Ascending aorta (tissue), 2 donors: ENCODE measurements at regions not wholly inside any gene's neighbourhood (a gene's known extent, or its start where the extent isn't known, plus 50 kb on each side); places are given as distances from the start of the nearest gene placed in this dataset.

Experiments used
- DNase-seq, 2 donors: peaks; one replicate each; pipeline ENCODE4 v3.0.0-alpha.2; 2019; ENCODE audit warnings: low spot score in 2 of 2
- H3K27ac ChIP-seq, 2 donors: fragments of 200-600 bp; sonication (generic); one replicate each; pipeline ENCODE4 v1.5.1; 2016 to 2017; ENCODE audit warnings: mild to moderate bottlenecking in 1 of 2
- H3K27me3 ChIP-seq: fragments of 200-600 bp; sonication (generic); one replicate; pipeline ENCODE4 v1.5.1; 2017
- H3K36me3 ChIP-seq, 2 donors: fragments of 200-600 bp; sonication (generic); one replicate each; pipeline ENCODE4 v1.5.1; 2016
- H3K4me1 ChIP-seq, 2 donors: fragments of 200-600 bp; sonication (generic); one replicate each; pipeline ENCODE4 v1.5.1; 2016 to 2017; ENCODE audit warnings: mild to moderate bottlenecking in 1 of 2
- H3K4me3 ChIP-seq, 2 donors: fragments of 200-600 bp; sonication (generic); one replicate each; pipeline ENCODE4 v1.5.1; 2016 to 2017; ENCODE audit warnings: mild to moderate bottlenecking in 1 of 2
- H3K9me3 ChIP-seq, 2 donors: fragments of 200-600 bp; sonication (generic); one replicate each; pipeline ENCODE4 v1.5.1; 2016
- CTCF ChIP-seq, 3 experiments: fragments of 200-600 bp in 2 of 3; fragments of 450-650 bp in 1 of 3; sonication (generic) in 2 of 3; IDR thresholded peaks; one replicate each; pipeline ENCODE4 v1.5.1; 2016 to 2019; ENCODE audit warnings: antibody characterized with exemption in 3 of 3, mild to moderate bottlenecking in 1 of 3, moderate library complexity in 1 of 3
- intact Hi-C: fragments of 100-400 bp; cut with DNase I; formaldehyde crosslinking; loops from one replicate; pipeline ENCODE4 v1.15.1; 2023

GRCh38 chr13:87198371-87198770, 472.8 kb upstream of the SLITRK5 start:
- H3K27me3 ChIP-seq: no peaks in the 10 kb centered on the region
- no peaks in the 10 kb centered on the region for H3K36me3 ChIP-seq
- intact Hi-C loops: no loop called here
- no peak for DNase-seq
- H3K4me3 ChIP-seq: no peak overlapping the region
- H3K9me3 ChIP-seq: no peaks in the 10 kb centered on the region
- H3K27ac ChIP-seq: no peak overlapping the region
- no peaks in the 10 kb centered on the region for H3K4me1 ChIP-seq
- TF ChIP-seq CTCF (IDR thresholded peaks at IDR 0.05): no peak

GRCh38 chr13:87206708-87207107, 464.5 kb upstream of the SLITRK5 start:
- no peaks in the 10 kb centered on the region for H3K9me3 ChIP-seq
- H3K4me3 ChIP-seq: no peak overlapping the region
- no peak overlapping the region for H3K27ac ChIP-seq
- TF ChIP-seq CTCF (IDR thresholded peaks at IDR 0.05): no peak
- no peaks in the 10 kb centered on the region for H3K36me3 ChIP-seq
- DNase-seq: no peak
- intact Hi-C loops: no loop called here
- H3K4me1 ChIP-seq: no peaks in the 10 kb centered on the region
- H3K27me3 ChIP-seq: no peaks in the 10 kb centered on the region

GRCh38 chr13:87207280-87208003, 463.7 kb upstream of the SLITRK5 start:
- no peak for DNase-seq
- H3K36me3 ChIP-seq: no peaks in the 10 kb centered on the region
- H3K9me3 ChIP-seq: no peaks in the 10 kb centered on the region
- no peaks in the 10 kb centered on the region for H3K4me1 ChIP-seq
- intact Hi-C loops: no loop called here
- TF ChIP-seq CTCF (IDR thresholded peaks at IDR 0.05): no peak
- H3K27ac ChIP-seq: no peak overlapping the region
- H3K27me3 ChIP-seq: no peaks in the 10 kb centered on the region
- H3K4me3 ChIP-seq: no peak overlapping the region

- H3K4me3 ChIP-seq: no peak overlapping the region
- no peak overlapping the region for H3K27ac ChIP-seq
- intact Hi-C loops: no loop called here
- no peak for DNase-seq
- H3K27me3 ChIP-seq: no peaks in the 10 kb centered on the region
- H3K9me3 ChIP-seq: no peaks in the 10 kb centered on the region
- TF ChIP-seq CTCF (IDR thresholded peaks at IDR 0.05): no peak
- no peaks in the 10 kb centered on the region for H3K36me3 ChIP-seq
- no peaks in the 10 kb centered on the region for H3K4me1 ChIP-seq
Observed at GRCh38 chr13:87208636-87209035, 462.5 kb upstream of the SLITRK5 start.

- Histone ChIP-seq H3K9me3 (no peaks in the 10 kb centered on the region), H3K36me3 (no peaks in the 10 kb centered on the region), H3K27me3 (no peaks in the 10 kb centered on the region), H3K4me1 (no peaks in the 10 kb centered on the region), H3K4me3 (no peak overlapping the region), H3K27ac (no peak overlapping the region)
- TF ChIP-seq CTCF (IDR thresholded peaks at IDR 0.05): no peak
- DNase-seq: no peak
- intact Hi-C loops: no loop called here
Observed at GRCh38 chr13:87234981-87235380, 436.2 kb upstream of the SLITRK5 start.

- TF ChIP-seq CTCF (IDR thresholded peaks at IDR 0.05): no peak
- DNase-seq: no peak
- no peaks in the 10 kb centered on the region for H3K36me3 ChIP-seq
- no peaks in the 10 kb centered on the region for H3K9me3 ChIP-seq
- intact Hi-C loops: no loop called here
- H3K4me3 ChIP-seq: no peak overlapping the region
- no peaks in the 10 kb centered on the region for H3K27me3 ChIP-seq
- H3K27ac ChIP-seq: no peak overlapping the region
- H3K4me1 ChIP-seq: no peaks in the 10 kb centered on the region
Observed at GRCh38 chr13:87235621-87236020, 435.6 kb upstream of the SLITRK5 start.
